IMR-90 (cell line): ENCODE measurements at regions not wholly inside any gene's neighbourhood (a gene's known extent, or its start where the extent isn't known, plus 50 kb on each side); places are given as distances from the start of the nearest gene placed in this dataset.

Experiments
- ATAC-seq: fragments of 200-7000 bp; cut with Tn5 transposase; 2 replicates; pipeline ENCODE4 v1.9.1; 2020; ENCODE audit warnings: low read depth, mild to moderate bottlenecking, moderate library complexity
- BruUV-seq: library from RNA; stranded (reverse); fragments of 400-500 nt; replicated peaks from 2 replicates; lab custom pipeline; 2021; lab: Mats Ljungman, UMichigan
- CTCF ChIA-PET: fragments of 300-600 bp; formaldehyde crosslinking; extraction: SDS; loops from one replicate; lab custom pipeline; 2021; ENCODE audit warnings: antibody characterized with exemption; lab: Yijun Ruan, JAX
- POLR2A ChIA-PET: fragments of 300-600 bp; sonication (Branson Sonifier 250); formaldehyde crosslinking; loops from one replicate; lab custom pipeline; 2022; ENCODE audit warnings: antibody characterized with exemption; ENCODE audit not compliant: unreplicated experiment; lab: Charles Lee
- DNase-seq: peaks from one replicate; pipeline ENCODE4 v3.0.0; 2013
- H2AFZ ChIP-seq: replicated peaks from 2 replicates; pipeline ENCODE3; 2013; ENCODE audit warnings: low read length, mild to moderate bottlenecking; ENCODE audit not compliant: poor library complexity
- H2AK5ac ChIP-seq: 2 replicates; pipeline ENCODE4 v1.6.1; 2013; ENCODE audit warnings: low read depth, low read length, inconsistent platforms
- H2AK9ac ChIP-seq: replicated peaks from 2 replicates; pipeline ENCODE3; 2013; ENCODE audit warnings: mild to moderate bottlenecking, low read depth, low read length, moderate library complexity; ENCODE audit not compliant: poor library complexity
- H2BK120ac ChIP-seq: 2 replicates; pipeline ENCODE4 v1.6.1; 2013; ENCODE audit warnings: low read depth, low read length, inconsistent platforms
- H2BK15ac ChIP-seq: 3 replicates; pipeline ENCODE4 v1.6.1; 2013; ENCODE audit warnings: low read depth, low read length, inconsistent platforms
- H2BK20ac ChIP-seq: 2 replicates; pipeline ENCODE4 v1.6.1; 2013; ENCODE audit warnings: low read depth, mild to moderate bottlenecking, inconsistent platforms, low read length, moderate library complexity
- H2BK5ac ChIP-seq: 2 replicates; pipeline ENCODE4 v1.6.1; 2013; ENCODE audit warnings: mild to moderate bottlenecking, low read depth, low read length, inconsistent platforms; ENCODE audit not compliant: poor library complexity, severe bottlenecking
- H3K14ac ChIP-seq: replicated peaks from 2 replicates; pipeline ENCODE4 v1.6.1; 2013; ENCODE audit warnings: low read depth, low read length, inconsistent platforms
- H3K18ac ChIP-seq: 2 replicates; pipeline ENCODE4 v1.6.1; 2013; ENCODE audit warnings: low read depth, low read length, control low read depth
- H3K23ac ChIP-seq: 2 replicates; pipeline ENCODE4 v1.6.1; 2013; ENCODE audit warnings: low read depth, low read length, inconsistent platforms
- H3K27ac ChIP-seq: 2 replicates; pipeline ENCODE4 v1.5.1; 2013; ENCODE audit warnings: mild to moderate bottlenecking, control low read depth, low read length; ENCODE audit not compliant: insufficient read depth
- H3K27me3 ChIP-seq: 2 replicates; pipeline ENCODE4 v1.6.1; 2013; ENCODE audit warnings: low read length; ENCODE audit not compliant: control insufficient read depth, insufficient read depth
- H3K36me3 ChIP-seq: 2 replicates; pipeline ENCODE4 v1.6.1; 2013; ENCODE audit warnings: low read length, mixed read lengths; ENCODE audit not compliant: control insufficient read depth, insufficient read depth
- H3K4ac ChIP-seq: 2 replicates; pipeline ENCODE4 v1.6.1; 2013; ENCODE audit warnings: low read depth, low read length, inconsistent platforms
- H3K4me1 ChIP-seq: 2 replicates; pipeline ENCODE4 v1.6.1; 2013; ENCODE audit warnings: low read length, mixed read lengths; ENCODE audit not compliant: control insufficient read depth, insufficient read depth
- H3K4me2 ChIP-seq: 2 replicates; pipeline ENCODE4 v1.6.1; 2013; ENCODE audit warnings: low read depth, mild to moderate bottlenecking, control low read depth, low read length, moderate library complexity
- H3K4me3 ChIP-seq: 2 replicates; pipeline ENCODE4 v1.5.1; 2013; ENCODE audit warnings: low read depth, mild to moderate bottlenecking, control low read depth, low read length, moderate library complexity; ENCODE audit not compliant: insufficient read depth
- H3K56ac ChIP-seq: 2 replicates; pipeline ENCODE4 v1.6.1; 2013; ENCODE audit warnings: low read length, inconsistent platforms; ENCODE audit not compliant: insufficient read depth; ENCODE audit errors: extremely low read depth
- H3K79me1 ChIP-seq, 2 experiments: 2 replicates each; pipeline ENCODE4 v1.6.1; 2013; ENCODE audit warnings: low read length in 2 of 2, inconsistent platforms in 1 of 2, low read depth in 1 of 2
- H3K9ac ChIP-seq: 2 replicates; pipeline ENCODE4 v1.6.1; 2013; ENCODE audit warnings: low read depth, low read length, control low read depth
- H3K9me1 ChIP-seq: 2 replicates; pipeline ENCODE4 v1.6.1; 2013; ENCODE audit warnings: low read length, inconsistent platforms; ENCODE audit not compliant: insufficient read depth
- H3K9me3 ChIP-seq: 2 replicates; pipeline ENCODE4 v1.6.1; 2013; ENCODE audit warnings: low read length; ENCODE audit not compliant: control insufficient read depth, insufficient read depth
- H4K20me1 ChIP-seq: 2 replicates; pipeline ENCODE4 v1.6.1; 2013; ENCODE audit warnings: low read length, inconsistent platforms; ENCODE audit not compliant: insufficient read depth
- H4K5ac ChIP-seq: 2 replicates; pipeline ENCODE4 v1.6.1; 2013; ENCODE audit warnings: mild to moderate bottlenecking, low read depth, low read length, control low read depth
- H4K8ac ChIP-seq, 2 experiments: 2 replicates each; pipeline ENCODE4 v1.6.1; 2013; ENCODE audit warnings: low read depth in 2 of 2, low read length in 2 of 2, control low read depth in 1 of 2, inconsistent platforms in 1 of 2
- H4K91ac ChIP-seq: 2 replicates; pipeline ENCODE4 v1.6.1; 2013; ENCODE audit warnings: low read depth, low read length, inconsistent platforms; ENCODE audit not compliant: insufficient read depth
- RCOR1 ChIP-seq: IDR thresholded peaks from 2 replicates; pipeline ENCODE4 v1.6.1; 2012; ENCODE audit warnings: mild to moderate bottlenecking, low read length, improper control_type of control experiment; ENCODE audit not compliant: insufficient replicate concordance
- WGBS, 2 experiments: methylation state at CpG; one replicate each; pipeline versions ENCODE4 v1.1.5 to v1.1.7; 2013; ENCODE audit warnings: missing lambda C conversion rate in 2 of 2; ENCODE audit not compliant: insufficient read length in 1 of 2; ENCODE audit errors: extremely low coverage in 2 of 2; 5-methylcytosine and 5-hydroxymethylcytosine counted together
- dilution Hi-C: fragments of 300-500 bp; cut with HindIII; formaldehyde crosslinking; loops from one replicate; pipeline ENCODE4 v1.14.3; 2018; ENCODE audit warnings: low sequenced_read_pairs; ENCODE audit not compliant: unreplicated experiment
- in situ Hi-C: fragments of 300-500 bp; cut with MboI; formaldehyde crosslinking; loops from 3 replicates; pipeline ENCODE4 v1.14.3; 2019; ENCODE audit warnings: low sequenced_read_pairs, inconsistent platforms, mixed read lengths
- intact Hi-C: fragments of 100-400 bp; cut with micrococcal nuclease; formaldehyde crosslinking; loops from 2 replicates; pipeline ENCODE4 v1.10.0; 2022

DNA sequence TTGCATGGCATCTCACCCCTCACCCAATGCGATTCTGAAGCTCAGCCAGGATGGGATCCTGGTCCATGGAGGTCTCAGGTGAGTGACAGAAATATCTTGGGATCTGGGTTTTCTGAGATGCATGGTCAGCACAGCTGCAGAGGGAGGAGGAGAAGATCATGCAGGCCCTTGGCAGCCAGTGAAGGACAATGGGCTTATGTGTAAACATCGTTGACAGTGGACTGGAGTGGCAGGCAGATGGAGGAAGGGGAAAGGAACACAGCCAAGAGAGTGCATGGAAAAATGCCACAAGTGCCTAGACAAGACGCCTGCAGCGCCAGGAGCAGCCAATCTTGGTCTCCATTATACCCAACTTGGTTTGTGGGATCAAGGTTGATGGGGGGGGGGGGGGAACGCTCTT, 347.9 kb downstream of the MCTP2 start:
- no CpG with 5 or more reads among the region's 5 CpGs for WGBS, 2 experiments
- Histone ChIP-seq H3K79me1 (no peaks in the 10 kb centered on the region), H3K56ac (no peak overlapping the region), H3K36me3 (no peaks in the 10 kb centered on the region), H2AK5ac (no peak overlapping the region), H3K4me1 (no peaks in the 10 kb centered on the region), H4K20me1 (no peaks in the 10 kb centered on the region), H4K91ac (no peak overlapping the region), H3K4ac (no peak overlapping the region), H2BK5ac (no peak overlapping the region), H3K27ac (no peak overlapping the region), H3K27me3 (no peaks in the 10 kb centered on the region), H3K23ac (no peak overlapping the region), H3K4me2 (no peak overlapping the region), H3K9me1 (no peaks in the 10 kb centered on the region), H2BK15ac (no peak overlapping the region), H2AFZ (no peak overlapping the region), H3K9me3 (peaks cover 13% of the 10 kb centered on the region), H3K4me3 (no peak overlapping the region), H2BK120ac (no peak overlapping the region), H3K9ac (no peak overlapping the region), H2AK9ac (no peak overlapping the region), H2BK20ac (no peak overlapping the region), H4K8ac (no peak overlapping the region), H3K18ac (no peak overlapping the region), H3K14ac (no peak overlapping the region), H4K5ac (no peak overlapping the region)
- in situ Hi-C loops (no loop called here), intact Hi-C loops (no loop called here), dilution Hi-C loops (no loop called here)
- ATAC-seq, result no peak
- CTCF ChIA-PET, result no interaction called here
- POLR2A ChIA-PET, result no interaction called here
- no TSS peak for BruUV-seq
- no peak for DNase-seq
- no peak for TF ChIP-seq RCOR1
